NOMO-1 treated with dmso at 0.1 percent for 144 hours (cell line): ENCODE measurements at regions not wholly inside any gene's neighbourhood (a gene's known extent, or its start where the extent isn't known, plus 50 kb on each side); places are given as distances from the start of the nearest gene placed in this dataset.

Source experiments
- DNase-seq: peaks from one replicate; lab custom pipeline; 2025; ENCODE audit not compliant: unreplicated experiment; lab: John Stamatoyannopoulos, UW

GRCh38 chrX:38987198-38987651, 186.0 kb downstream of the MID1IP1 start:
- DNase-seq = peak; percentile 75

GRCh38 chrX:38988301-38988700, 187.0 kb downstream of the MID1IP1 start:
- DNase-seq = no peak

GRCh38 chrX:38989076-38989475, 187.8 kb downstream of the MID1IP1 start:
- peak; percentile 27 for DNase-seq

DNA sequence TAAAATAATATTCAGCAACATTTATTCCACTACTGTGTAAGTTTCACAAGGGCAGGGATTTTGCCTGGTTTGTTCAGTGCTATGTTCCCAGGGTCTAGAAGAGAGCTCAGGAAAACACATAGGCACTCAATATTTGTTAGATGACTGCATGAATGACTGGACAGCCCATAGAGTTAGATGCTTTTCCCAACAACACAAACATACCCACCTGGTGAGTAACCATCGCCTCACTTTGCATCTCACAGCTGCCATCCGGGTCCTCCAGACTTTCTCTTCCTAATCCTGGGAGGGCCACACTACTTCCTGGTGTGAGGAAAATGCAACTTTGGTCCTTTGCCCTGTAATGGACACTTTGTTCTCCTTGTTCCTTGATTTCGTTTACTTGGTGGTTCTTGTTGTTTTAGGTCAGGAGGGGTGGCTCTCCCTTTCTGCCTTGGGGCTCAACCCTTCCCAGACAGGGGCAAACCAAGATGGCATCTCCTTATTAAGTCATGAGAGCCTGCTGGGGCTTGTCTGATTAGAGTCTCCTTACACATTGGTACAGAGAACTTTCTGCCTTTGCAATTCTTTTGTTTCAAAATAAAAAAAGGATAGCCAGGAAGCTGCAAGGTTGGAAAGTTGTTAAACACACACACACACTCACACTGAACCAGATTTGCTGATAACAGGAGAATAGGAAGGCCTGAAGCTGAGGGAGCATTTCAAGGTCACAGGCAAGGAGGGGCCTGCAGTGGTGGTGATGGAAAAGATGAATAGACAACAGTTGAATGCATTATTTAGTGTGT, 190.6 kb downstream of the MID1IP1 start:
- DNase-seq = no peak

GRCh38 chrX:38992441-38993096, 191.3 kb downstream of the MID1IP1 start:
- DNase-seq = no peak

- no peak for DNase-seq
Observed at GRCh38 chrX:38993500-38993899, 192.2 kb downstream of the MID1IP1 start.

DNA sequence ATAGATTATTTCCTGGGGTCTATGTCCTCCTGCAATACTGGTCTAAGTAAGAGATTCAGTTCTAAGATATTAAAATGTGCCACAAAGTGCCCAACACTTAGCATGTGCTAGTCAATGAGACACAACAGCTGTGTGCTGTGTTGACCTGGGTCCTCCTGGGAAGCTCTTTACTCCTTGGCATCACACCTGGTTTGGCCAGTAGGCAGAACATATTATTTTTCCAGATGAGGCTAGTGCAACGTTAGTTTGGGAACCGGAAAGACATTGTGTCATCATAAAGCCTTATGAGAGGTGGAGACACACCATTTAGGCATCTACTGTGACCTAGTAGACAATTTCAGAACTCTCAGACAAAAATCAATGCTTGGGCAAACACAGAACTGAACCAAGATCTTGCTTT, 197.8 kb downstream of the MID1IP1 start:
- no peak for DNase-seq

DNA sequence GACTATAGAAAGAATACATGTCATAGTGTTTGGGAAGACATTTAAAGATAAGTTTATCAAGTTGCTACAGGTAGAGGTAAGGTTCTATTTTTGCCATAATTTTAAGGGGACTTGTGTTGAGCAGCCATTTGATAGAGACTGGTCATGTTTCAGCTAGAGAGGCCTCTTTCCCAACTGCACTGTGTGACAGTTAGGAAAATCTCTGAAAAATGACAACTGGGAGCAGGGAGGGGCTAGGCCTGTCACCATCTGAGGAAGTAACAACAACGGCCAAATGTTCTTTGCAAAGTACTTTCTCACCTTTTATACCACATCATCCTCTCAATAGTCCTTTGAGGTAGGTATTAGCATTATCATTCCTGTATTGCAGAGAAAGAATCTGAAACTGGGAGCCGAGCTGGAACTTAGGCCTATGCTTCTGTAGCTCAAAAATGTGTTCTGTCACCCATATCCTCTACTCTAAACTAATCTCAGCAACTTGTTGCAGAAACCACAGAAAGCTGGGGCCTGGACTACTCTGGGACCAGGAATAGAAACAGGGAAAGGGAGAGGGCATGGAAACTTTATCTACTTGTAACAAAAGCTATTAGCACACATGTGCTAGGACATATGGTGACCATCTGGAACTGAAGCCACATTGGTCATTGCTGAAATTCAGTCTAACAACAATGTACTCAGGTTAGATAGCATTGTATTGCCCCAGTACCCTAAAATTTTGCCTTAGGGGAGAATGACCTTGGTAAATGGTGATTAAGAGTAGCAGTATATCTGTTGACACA, 198.9 kb downstream of the MID1IP1 start:
- DNase-seq = no peak

DNA sequence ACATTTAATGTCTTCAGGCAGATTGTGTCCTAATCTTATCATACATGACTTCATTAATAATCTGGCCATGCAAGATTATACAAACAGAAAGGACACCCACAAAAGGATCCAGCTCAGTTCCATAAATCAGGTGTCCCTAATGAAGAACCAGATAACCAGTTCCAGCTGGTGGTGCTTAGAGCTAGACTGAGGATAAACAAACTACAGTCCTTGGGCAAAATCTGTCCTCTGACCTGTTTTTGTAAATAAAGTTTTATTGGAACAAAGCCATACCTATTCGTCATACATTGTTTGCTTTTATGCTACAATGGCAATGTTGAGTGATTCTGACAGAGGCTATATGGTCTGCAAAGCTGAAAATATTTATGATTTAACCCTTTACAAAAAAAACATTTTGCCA, 199.5 kb downstream of the MID1IP1 start:
- no peak for DNase-seq

DNA sequence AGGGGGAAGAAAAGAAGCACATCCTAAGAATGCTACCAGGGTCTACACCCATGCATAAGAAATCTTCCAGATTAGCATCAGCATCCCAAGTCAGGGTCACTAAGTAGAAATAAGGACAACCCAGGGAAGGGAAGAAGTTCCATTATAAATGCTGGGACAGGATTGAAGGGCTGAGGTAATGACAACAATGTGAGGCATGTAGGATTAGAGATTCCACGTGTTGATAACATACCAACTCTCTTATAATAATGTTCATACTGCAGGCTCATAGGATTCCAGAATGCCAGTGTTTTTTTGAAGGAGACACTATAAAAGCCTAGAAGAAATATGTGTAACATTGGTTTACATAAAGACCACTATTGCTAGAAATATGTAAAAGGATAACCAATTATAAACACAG, 201.2 kb downstream of the MID1IP1 start:
- DNase-seq = no peak

DNA sequence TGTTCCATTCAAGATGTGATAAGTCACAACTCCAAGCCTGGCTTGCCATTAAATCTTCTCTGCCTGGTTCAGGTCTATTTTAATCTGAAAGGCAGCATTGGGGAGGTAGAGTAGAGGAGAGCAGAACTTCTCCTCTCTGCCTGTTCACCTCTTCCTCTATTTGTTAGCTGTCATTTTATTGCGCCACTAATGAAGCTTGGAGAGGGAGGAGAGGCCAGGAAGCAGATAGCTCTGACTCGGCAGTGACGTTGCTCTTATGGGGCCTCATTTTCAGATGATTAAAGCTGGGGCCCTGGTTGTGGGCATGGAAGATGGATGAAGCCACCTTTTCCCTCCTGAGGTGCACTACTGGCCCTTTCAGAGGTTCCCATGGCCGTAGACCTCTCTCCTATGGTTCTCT, 207.3 kb downstream of the MID1IP1 start:
- peak; percentile 60 for DNase-seq

DNA sequence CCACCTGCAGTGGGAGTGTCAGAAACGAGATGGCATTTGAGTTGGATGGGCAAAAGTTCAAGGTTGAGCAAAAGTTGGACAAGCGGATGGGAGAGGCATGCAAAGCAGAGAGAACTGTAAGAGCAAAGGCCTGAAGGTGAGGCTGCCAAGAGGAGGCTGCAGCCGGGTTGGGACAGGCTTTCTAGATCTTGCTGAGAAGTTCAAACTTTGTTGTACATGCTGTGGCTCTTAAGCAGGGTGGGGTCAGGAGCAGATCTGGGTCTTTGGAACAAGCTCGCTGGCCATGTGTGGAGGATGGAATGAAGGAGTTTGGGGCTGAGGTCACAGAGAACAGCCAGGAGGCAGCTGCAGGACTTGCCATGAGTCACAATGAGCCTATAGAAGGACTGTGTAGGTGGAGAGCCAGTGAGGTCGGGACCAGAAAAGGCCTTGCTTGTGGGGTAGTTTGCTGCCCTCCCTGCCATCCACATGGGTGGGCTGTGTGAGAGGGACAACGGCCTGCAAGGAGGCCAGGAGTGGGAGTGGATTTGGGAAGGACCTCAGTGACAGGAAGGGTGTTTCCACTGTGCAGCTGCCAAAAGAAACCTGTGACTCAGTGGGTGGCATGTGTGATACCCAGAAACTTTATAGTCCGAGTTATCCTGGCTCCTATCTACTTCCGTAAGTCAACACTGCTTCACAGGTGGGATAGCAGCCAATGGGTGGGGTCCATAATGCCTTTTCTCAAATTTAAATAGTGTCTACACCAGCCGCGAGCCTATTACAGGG, 210.4 kb downstream of the MID1IP1 start:
- no peak for DNase-seq

- no peak for DNase-seq
Observed at GRCh38 chrX:39012621-39013111, 211.4 kb downstream of the MID1IP1 start.

DNA sequence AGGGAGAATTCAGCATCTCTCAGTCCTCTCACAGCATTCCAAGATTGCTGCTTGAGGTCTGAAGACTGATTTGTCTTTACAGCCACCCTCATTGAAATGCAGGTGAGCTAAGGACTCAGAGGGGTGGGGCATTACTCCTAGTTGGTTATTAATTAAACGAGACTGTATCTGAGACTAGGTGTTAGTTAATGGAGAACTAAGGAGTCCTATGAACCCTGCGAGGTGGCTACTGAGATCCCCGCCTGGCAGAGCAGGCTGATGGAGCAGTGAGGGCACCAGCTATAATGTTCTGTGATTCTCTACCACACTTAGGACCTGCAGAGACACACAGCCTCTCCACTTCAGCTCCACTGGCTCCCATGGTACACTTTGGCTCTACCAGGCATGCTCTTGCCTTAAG, 215.3 kb downstream of the MID1IP1 start:
- DNase-seq = no peak

DNA sequence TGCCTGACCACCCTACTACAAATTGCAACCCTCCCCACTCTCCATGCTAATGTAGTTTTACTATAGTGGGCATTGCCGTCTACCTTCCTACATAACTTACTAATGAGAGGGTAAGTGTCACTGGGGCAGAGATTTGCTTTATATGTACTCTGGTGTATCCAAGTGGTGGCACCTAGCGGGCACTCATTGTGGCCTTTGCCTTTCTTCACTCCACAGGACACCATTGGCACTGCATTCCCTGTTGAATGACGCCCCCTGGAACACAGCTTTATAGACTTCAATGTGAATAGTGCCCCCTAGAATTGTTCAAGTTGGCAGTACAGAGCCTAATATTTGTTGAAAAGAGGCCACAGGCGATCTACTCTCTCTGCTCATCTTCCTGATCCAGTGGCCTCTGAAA, 215.8 kb downstream of the MID1IP1 start:
- DNase-seq = no peak

- no peak for DNase-seq
Observed at GRCh38 chrX:39017716-39018115, 216.5 kb downstream of the MID1IP1 start.

GRCh38 chrX:39018541-39018940, 217.3 kb downstream of the MID1IP1 start:
- DNase-seq = no peak

DNA sequence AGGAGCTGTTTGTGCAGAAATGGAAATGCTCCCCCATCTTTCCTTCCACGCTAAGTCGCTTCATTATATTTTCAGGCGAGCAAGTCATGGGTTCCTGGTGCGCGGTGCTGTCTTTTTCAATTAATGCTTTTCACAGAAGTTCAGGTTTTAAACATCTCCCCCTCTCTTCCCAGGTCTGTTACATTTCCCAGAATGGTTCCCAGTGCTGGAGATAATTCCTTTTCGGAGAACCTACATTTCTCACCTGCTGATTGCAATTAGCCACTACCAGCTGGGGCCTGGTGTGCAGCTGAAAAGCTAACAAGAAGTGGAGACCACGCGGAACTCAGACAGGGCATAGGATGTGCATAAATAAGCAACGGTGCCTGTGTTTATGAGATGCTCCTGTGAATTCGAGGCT, 217.8 kb downstream of the MID1IP1 start:
- DNase-seq = no peak

DNA sequence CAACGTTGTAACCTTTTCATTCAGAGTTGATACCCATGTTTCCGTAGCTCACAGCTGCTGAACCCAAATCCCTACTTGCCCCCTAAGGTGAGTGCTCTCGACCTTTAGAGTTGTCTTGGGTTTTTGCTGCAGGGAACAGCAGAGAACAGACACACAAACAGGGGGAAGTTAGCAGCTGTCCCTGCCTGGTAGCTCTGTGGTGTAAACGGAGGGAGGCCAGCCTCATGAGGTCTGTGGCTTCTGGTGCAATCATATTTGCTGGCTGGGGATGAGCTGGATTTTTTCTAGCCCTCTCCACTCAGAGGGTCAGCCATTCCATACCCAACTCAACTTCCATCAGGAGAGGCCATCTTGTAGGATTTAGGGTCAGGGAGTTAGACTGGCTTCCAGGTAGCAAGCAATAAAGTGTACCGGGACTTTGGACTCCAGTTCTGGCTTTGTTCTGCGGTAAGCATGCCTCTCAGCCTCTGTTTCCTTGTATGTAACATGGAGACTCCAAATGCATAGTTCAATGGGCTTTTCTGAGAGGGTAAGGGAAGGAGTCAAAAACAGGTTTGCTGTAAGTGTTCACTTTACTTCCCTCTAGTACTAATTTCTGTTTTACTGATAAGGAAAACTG, 218.9 kb downstream of the MID1IP1 start:
- DNase-seq = peak; percentile 28

DNA sequence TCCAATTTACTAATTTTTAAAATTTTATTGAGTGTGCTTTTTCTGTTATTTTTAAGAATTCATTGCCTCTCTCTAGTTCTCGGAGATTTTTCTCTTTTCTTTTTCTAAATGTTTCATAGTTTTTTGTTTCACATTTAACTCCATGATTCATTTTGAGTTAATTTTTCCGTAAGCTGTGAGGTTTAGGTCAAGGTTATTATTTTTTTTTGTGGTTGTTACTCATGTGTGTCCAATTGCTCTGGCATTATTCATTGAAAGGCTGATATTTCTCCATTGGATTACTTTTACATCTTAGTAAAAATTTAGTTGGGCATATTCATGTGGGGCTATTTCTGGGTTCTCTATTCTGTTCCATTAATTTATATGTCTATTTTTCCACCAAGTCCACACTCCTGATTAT, 220.8 kb downstream of the MID1IP1 start:
- DNase-seq = no peak
